COLO668 (cell line): ENCODE measurements at regions not wholly inside any gene's neighbourhood (a gene's known extent, or its start where the extent isn't known, plus 50 kb on each side); places are given as distances from the start of the nearest gene placed in this dataset.

ENCODE experiments used
- DNase-seq: peaks from one replicate; lab custom pipeline; 2025; ENCODE audit not compliant: unreplicated experiment; lab: John Stamatoyannopoulos, UW

DNA sequence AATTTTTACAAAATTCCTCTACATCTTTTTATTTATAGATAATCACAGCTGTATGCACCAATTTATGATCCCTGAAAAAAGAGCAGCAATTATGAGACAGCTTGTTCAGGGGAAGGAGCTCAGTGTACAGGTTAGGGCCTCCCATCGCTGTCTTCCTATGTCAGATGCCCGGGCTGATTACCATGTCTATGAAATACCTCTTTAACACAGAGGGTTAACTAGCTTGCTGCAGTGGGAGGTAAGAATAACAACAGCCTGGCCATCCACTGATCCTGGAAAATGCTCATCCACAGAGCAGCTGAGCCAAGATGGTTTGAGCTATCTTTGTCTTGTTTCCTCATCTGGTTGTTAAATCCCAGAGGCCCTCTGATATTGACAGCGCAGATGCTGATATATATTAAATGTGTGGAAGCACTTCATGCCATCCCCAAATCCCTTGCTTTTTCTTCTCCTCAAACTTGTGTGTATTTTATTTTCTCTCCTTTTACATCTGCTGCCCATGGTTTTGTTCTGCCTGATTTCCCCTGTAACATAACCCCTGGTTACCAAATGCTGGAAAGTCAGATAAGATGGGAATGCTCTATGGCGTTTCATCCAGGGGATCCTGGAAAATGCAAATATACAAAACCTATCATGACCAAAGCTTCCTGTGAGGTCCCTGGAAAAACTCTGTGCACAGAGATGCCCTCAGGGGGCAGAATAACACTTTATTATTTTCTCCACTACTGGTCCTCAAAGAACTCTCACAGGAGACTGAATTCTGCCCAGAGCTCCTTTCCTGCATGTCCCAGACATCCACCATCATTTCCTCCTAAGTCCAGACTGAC lies 85.8 kb upstream of the PUDP start:
- DNase-seq: no peak

DNA sequence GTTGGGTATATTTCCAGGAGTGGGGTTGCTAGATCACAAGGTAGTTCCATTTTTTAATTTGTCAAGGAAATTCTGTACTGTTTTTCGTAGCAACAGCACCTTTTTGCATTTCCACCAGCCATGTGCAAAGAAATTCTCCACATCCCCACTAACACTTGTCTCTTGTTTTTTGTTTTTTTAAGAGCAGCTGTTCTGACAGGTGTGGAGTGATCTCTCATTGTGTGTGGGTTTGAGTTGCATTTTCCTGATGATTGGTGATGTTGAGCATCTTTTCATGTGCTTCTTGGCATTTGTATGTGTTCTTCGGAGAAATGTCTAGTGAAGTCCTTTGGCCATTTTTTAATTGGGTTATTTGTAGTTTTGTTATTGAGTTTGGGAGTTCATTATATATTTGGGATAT lies 80.3 kb upstream of the PUDP start:
- no peak for DNase-seq

DNA sequence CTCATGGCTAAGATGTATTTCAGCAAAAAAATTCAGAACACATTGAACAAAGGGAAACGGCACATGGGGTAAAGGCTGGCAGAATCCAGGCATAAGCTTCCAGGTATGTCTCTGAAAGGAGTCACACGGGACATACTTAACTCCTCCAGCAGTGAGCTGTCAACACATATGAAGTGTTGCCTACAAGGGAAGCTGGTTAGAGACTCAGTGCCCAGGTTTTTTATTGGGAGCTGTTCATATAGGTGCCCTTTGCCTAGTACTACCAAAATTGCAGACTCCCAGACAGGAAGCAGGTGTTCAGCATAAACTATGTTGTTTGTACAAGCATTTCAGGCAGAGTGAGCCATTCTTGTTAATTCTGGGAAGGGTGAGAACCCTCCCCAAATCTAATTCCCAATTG lies 77.4 kb upstream of the PUDP start:
- DNase-seq: no peak

DNA sequence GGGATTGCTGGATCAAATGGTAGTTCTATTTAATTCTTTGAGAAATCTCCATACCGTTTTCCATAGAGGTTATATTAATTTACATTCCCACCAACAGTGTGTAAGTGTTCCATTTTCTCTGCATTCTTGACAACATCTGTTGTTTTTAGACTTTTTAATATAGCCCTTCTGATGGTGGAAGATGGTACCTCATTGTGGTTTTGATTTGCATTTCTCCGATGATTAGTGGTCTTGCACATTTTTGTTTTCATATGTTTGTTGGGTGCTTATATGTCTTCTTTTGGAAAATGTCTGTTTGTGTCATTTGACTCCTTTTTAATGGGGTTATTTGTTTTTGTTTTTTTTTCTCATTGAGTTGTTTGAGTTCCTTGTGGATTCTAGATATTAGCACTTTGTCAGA lies 75.3 kb upstream of the PUDP start:
- DNase-seq: no peak

DNA sequence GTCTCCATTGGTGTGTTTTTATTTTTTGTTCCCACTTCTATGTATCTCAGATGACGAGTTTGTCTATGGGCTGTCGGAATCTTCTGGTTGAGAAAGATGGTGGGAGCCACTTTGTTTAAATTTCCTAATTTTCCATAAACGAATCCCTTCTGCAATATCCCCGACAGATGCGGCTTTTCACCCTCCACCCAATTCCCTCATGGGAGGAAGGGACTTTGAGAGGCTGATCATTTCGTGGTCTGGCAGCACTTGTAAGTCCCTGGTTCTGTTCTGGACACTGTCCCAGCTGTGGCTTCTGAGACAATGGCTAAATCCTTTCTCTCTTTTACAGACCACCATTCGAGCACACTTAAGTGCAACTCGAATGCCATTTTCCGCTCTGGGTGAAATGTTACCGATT lies 72.2 kb upstream of the PUDP start:
- no peak for DNase-seq

DNA sequence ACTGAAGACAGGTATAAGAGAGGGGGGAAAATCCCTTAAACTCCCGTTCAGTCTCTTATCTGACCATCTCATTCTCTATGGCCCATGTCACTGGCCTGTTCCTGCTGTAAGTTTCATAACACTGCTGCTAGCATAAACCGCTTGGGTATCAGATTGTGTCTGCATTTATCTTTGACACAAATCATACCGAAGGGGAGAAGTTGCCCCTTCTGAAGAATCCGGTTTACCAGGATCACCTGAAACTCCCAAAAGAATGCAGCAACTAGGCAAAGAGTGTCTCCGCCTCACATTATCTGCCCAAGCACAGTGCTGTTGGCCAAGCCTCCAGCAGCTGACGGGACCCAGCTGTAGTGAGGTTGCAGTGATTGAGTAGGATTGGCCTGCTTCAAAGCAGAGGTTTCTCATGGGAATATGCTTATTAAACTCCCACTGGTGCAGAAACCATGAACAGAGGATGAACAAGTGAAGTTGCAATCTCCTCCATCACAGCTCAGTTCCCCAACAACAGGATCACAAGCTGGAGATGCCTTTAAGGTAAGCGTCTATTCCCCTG lies 71.3 kb upstream of the PUDP start:
- DNase-seq: no peak

DNA sequence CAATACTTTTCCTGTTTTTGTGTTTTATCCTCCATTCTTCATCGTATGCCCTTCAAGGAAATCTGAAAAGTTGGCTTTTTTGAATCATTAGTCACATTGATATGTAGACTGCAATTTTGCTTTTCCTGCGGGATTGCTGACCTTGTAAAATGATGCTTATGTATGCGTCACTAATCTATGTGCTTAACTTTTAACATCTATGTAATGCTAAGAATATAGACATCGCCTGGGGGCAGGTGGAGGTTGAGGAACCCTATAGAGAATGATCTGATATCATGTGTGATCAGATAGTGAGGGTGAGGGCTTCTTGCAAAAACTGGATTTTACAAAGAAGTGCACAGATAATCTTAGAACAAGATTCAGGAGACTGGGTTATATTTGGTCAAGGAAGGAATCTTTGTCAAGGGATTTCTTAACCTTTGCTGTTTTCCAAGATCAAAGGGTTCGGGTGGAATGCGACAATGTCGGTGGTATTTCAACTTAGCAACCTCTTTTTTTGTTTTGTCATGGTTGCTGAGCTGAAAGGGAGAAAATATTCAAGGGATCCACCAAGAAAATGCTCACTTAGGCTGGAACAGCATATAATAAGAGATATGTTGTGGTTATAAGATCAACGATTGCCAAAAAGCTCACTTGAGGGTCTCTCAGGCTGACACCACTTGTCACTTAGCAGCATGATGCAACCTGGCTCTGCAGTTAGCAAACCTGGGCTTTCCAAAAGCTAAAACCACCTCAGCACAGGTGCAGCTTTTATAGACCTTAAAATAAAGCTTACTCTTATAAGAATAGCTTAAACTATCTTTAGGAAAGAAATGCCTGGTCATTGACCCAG lies 70.6 kb upstream of the PUDP start:
- DNase-seq: no peak

DNA sequence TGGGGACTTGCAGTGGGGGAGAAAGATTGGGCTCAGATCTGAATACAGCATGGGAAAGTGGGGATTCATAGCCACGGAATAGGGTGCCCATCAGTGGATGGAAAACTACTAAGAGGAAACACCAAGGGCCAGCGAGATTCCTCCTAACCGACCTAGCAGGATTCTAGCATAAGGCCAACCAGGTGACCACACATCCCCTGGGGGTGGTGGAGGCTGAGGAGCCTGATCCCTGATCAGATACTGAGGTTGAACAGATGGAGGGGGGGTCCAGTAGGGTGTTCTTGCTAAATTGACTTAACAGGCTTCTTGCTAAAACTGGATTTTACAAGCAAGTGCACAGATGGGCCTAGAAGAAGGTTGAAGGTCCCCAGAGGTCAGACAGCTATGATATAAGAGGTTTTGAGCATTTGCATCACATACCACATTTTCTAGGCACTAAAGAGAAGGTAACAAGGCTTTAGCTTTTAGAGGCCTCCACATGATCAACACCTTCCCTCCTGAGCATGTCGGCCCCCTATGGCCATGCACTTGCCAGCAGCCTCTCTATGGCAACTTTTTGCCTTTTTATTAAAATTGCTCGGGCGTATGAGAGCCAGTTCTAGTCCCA lies 69.1 kb upstream of the PUDP start:
- no peak for DNase-seq

DNA sequence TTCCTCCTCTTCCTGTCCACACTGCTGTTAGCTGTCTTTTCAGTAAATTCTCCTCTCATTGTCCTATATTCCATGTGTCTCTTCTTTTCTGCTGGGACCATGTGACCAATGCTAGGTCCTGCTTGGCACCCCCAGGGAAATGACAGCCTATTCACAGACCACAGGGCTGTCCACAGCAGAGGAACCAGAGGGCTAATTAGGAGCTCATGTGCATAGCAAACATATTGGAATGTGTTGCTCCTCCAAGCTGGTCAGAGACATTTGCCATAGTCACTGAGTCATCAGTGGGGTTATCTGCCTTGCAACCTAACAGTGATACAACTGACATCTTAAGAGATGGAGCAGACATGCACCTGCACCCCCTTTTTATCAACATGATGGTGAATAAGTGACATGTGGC lies 67.9 kb upstream of the PUDP start:
- no peak for DNase-seq

DNA sequence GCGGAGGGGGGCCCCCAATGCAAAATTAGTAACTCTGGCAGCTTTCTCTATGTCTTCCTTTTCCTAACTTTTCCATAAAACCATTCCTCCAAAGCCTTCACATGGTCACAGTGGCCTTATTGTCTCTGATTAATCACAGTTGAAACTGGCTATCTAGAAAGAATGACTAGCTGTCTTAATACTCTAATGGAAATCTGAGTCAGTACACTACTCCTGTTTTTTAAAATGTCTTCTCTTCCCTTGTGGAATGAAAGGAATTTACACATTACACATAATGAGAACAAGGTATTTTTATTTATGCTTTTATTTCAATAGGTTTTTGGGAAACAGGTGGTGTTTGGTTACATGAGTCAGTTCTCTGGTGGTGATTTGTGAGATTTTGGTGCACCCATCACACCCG lies 66.3 kb upstream of the PUDP start:
- DNase-seq: no peak

DNA sequence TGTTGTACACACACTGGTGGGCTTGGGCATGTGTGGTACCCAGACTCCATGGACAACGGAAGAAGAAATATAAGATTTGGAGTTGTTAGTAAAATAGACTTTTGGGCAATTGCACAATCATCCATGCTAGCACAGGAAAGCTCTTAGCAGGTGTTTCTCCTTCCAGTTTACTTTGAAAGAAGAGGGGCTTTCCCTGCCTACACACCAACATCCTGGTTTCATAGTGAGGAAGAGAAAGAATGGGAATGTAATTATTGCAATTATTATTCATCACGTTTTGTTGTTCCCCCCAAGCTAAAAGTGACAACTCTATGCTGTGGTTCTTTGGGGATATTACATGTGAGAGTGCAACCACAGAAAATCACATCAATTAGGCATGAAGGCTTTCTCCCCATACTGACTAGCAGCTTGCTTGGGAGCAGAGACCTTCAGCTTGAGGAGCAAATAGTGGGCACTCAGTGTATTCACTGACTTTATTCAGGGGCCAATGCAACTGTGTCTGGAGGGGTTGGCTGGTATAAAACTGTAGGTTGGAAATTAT lies 57.2 kb upstream of the PUDP start:
- no peak for DNase-seq

DNA sequence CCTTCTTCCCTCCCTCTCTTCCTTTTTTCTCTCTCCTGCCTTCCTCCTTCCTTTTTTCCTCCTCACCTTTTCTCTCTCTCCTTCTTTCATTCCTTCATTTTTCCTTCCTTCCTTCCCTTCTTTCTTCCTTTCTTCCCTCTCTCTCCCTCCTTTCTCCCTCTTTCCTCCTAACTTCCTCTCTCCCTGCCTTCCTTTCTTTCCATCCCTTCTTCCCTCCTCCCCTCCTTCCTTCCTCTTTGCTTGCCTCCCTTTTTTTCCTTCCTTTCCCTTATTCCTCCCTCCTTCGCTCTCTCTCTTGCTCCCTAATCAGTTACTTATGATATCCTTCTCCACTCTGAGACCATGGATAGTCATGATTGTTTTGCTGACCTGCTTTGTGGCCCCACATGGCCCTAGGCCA lies 56.7 kb upstream of the PUDP start:
- no peak for DNase-seq

DNA sequence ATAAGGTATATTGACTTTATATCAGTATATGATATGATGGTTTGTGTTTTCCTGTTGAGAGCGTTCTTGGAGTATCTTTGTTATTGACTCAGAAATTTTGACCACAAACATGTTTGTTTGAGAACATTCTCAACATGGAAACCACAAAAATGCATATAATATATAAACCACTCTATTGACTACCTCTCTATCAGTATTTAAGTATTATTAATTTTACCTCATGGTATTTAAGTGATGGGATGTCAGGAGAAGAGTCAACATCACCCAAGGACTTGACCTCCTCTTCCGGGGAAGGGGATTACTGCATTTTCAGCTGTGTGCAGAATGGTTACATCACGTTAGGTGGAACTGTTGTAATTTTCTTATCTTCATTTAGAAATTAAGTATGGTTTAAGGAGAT lies 54.3 kb upstream of the PUDP start:
- no peak for DNase-seq

DNA sequence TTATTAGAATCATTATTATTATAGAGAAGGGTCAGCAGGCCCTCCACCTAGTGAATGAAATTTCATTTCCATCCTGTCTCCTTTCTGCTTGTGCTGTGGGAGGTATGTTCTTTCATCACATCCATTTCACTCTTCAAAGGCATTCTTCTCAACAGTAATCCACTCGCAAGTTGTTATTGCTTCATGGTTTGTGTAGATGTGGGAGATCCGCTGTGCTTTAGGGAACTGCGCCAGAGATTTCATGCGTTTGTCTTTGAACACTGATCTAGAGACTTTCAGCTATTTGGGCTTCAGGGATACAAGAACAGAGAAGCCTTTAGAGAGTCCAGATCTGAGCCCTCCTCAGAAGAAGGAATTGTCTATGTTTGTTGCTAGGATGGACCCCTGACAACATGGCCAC lies 53.5 kb upstream of the PUDP start:
- DNase-seq: no peak

DNA sequence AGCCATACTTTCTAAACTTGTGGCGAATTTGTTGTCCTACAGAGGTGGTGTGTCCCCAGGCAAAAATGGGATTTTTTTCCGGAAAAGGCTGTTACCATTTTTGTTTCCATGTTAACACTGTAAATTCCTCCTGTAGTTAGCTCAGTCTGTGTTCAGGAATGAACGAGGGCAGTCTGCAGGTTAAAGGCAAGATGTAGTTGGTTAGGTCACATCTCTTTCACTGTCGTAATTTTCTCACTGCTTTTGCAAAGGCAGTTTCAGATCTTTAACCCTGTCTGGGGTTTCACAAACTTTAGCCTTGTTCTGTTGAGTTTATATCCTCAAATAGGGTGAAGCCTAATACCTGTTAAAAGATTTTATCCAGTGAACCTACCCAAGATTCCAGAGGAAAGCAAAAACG lies 50.5 kb upstream of the PUDP start:
- no peak for DNase-seq
